Tongue (tissue), 1 donor: ENCODE measurements at regions not wholly inside any gene's neighbourhood (a gene's known extent, or its start where the extent isn't known, plus 50 kb on each side); places are given as distances from the start of the nearest gene placed in this dataset.

Experiments
- DNase-seq: peaks from one replicate; pipeline ENCODE4 v3.0.0-alpha.2; 2015

DNA sequence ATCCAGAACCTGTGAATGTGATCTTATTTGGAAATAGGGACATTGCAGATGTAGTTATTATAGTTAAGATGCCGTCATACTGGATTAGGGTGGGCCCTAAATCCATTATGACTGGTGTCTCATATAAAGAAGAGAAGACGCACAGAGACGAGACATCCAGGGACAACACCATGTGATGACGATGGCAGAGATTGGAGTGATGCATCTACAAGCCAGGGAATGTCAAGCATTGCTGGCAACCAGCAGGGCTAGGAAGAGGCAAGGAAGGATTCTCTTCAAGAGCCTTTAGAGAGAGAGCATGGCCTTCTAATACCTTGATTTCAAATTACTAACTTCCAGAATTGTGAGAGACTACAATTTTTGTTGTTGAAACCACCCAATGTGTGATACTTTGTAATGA, 345.8 kb downstream of the PTEN start:
- DNase-seq, result no peak

DNA sequence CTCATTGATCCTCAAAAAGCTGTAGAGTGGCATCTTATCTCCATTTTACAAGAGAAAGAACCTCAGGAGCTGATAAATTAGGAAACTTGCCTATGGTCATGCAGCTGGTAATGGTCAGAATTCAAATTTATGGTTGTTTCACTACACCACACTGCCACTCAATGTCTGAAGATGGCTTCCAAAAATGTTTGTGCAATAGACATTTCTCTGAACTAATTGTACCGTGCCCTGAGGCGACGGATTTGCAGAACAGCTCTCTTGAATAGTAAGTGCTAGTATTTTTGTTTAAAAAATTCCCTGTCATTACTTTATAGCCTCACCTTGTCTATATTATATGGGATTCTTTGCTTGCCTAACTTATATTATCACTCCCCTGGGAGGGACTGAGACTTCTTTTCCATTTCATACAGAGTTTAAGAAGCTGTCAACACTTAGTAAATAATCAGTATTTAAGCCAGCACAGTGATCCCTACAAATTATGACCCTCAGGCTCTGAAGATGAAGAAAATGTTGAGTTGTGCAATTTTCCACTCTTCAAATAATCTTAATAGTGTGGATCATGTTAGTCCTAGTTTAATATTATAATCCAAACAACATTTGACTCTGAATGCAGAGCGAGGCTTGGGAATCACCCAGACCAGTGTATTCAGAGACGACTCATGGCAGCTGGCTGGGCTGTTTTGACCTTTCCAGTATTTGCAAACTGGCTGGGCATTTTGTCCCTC, 346.6 kb downstream of the PTEN start:
- peak; percentile 36 for DNase-seq

DNA sequence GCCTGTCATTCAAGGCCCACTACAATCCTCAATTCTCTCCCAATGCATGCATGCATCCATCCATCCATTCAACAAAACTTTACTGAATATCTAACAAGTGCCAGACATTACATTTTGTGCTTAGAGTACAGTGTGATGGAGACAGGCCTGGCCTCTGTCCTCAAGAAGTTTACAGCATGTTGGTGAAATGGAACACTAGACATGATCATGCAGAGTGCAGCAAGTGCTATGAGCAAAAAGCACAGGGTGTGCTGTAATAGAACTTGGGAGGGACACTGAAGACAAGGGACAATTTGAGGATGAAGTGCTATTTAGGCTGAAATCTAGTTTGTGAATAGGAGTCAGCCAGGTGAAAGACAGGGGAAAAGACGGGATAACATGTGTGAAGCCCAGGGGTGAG, 347.8 kb downstream of the PTEN start:
- no peak for DNase-seq

DNA sequence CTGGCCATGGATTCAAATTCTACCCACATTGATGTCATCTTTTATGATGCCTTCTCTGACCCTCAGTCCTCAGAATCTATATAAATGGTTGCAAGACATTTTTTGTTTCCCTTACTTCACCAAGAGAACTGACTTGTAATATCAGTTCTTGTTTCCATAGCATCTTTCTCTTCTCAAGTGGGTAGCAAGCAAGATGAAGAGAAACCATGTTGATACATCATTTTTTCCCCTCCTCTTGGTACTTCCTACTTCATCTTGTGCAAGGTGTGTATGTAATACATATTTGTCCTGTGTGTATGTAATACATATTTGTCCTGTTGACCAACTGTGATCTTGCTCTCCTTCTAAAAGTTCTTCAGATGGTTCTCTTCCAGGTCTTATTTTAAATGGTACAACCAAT, 348.6 kb downstream of the PTEN start:
- DNase-seq, result no peak

DNA sequence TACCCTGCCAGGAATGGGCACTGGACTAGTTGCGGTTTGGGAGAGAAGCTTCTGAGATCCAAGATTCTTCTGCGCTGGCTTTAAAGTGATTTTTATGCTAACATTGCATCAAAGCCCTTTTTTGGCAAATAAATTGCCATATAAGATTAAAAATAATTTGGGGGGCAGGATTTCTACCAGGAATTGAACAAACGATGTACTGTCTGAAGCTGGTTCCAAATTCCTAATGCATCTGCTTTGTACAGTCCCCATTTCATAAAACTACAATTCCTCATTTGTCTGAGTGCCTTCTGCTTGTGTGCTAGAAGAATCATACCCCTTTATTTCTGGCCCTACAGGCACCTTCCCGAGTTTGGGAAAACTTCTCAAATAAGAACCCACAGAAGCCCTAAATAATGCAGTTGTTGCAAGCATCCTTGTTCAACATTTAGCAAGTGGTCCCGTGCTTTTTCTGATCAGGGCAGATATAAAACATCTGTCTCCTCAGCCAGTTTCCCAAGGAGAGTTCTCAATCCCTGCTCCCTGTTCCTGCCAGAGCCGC, 349.7 kb downstream of the PTEN start:
- DNase-seq, result peak; percentile 51

DNA sequence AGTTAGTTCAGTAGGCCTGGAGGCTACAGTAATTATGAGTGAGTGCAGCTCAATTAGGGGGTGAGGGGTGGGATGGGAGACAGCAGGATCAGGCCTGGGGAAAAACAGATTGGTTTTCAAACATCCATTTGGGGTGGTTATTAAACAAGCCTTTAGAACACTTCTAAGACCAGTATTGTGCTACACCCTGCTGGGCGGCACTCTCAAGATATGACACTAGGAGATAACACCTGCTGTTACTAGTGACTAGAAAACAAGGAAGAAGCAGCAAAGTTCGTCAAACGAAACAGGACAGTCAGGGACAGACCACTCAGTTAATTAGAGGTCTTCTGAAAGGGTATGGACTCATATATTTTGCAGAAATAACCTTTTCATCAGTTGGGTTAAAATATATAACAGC, 353.6 kb downstream of the PTEN start:
- DNase-seq, result no peak

DNA sequence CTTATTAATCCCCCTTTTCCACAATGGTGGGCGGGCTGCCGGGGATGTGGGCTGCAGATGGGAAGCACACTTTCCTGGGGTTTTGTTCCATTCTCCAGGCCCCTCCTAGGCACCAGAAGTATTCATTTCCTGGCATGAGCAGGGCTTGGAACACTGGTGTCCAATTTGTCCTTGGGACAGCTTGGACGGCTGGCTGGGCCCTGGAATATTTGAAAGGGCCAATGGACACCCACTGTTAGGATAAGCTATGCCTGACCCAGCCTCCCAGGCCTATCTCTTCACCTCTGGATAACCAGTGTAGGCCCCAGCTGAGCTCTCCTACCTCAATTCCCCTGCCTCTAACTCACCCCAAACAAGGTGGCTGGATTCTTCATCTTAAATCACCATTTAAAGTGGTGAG, 354.9 kb downstream of the PTEN start:
- DNase-seq, result no peak

DNA sequence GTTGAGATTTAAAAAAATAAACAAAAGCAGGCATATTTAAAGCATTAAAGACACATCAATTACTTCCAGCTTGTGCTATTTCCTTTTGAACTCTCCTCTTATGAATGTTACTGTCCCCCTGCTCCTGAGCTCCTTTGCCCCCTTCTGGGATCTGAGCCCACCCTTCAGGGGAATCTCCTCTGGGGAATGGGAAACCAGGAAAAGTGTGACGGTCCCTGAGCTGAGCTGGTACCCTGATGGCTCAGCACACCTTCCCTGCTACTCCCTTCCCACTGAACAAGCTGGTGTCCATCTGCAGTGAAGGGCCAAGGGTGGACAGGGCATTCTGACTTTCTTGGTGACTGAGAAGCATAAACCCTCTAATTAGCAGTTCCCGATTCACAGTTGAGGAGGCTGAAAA, 356.3 kb downstream of the PTEN start:
- DNase-seq, result no peak

DNA sequence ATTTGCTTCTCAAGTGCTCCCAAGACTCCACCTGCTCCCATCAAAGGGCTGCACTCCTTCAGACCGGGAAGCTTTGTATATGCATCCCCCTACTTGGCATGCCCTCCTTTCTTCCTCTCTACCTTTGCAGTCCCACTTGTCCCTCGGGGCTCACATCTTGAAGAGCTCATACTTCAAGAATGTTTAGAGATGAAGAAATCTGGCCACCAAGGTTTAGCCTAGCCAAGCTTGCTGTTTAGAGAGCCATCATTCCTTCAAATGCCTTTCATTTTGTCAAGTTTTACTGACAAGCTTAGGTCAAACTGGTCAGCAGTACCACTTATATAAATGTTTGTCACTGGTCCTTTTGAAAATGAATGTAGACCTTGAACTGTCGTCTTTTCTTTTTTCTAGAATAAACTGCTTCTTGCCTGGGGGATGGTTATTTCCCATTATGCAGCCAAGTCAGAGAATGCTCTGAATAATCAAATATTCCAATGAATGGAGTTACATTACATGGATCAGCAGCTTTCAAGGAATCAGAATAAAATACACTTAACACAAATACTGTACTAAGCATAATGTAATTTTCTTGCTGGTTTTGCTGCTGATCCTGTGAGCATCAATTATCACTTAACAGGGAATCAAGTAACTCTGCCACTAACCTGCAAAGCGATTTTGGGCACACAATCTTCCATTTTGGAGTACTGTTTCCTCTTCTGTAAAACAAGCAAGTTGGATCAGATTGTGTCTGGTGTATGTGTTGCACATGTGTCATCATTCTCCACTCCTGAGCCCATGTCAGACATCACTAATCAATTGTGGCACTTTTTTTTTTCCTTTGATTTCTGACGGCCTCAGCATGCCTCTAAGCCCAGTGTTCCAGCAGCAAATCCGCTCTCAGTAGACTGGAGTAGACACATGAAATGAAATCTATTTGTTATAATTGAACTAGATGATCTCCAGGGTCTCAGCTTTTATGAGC, 357.9 kb downstream of the PTEN start:
- no peak for DNase-seq

DNA sequence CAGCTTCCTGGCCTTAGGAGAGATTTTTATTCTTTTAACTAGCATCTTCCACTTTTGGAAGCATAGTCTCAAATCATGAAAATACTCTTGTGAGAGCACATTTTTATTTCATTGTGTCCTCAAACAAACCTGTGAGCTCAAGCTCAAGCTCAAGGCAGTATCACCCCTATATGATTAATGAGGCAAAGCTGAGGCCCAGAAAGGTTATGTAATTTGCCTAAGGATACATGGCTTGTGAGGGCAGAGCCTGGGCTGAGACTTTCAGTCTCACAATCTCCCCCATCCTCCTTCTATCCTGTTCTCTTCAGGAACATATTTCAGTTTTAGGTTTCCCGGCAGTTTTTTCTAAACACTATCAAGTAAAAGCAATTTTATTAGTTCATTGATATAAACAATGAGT, 359.5 kb downstream of the PTEN start:
- DNase-seq, result no peak
